OCI-LY1 (cell line): ENCODE measurements at regions not wholly inside any gene's neighbourhood (a gene's known extent, or its start where the extent isn't known, plus 50 kb on each side); places are given as distances from the start of the nearest gene placed in this dataset.

Source experiments
- CTCF ChIP-seq: fragments of 200-600 bp; sonication (generic), shearing (Covaris generic); IDR thresholded peaks from 2 replicates; pipeline ENCODE4 v1.5.1; 2017; ENCODE audit warnings: mild to moderate bottlenecking, antibody characterized with exemption, low read length, moderate library complexity, mixed read lengths
- EZH2 ChIP-seq: fragments of 200-600 bp; sonication (generic), shearing (Covaris generic); IDR thresholded peaks from 2 replicates; pipeline ENCODE4 v1.8.0; 2017; ENCODE audit warnings: borderline replicate concordance, mixed run types, mild to moderate bottlenecking, antibody characterized with exemption, low read length, moderate library complexity, mixed read lengths

DNA sequence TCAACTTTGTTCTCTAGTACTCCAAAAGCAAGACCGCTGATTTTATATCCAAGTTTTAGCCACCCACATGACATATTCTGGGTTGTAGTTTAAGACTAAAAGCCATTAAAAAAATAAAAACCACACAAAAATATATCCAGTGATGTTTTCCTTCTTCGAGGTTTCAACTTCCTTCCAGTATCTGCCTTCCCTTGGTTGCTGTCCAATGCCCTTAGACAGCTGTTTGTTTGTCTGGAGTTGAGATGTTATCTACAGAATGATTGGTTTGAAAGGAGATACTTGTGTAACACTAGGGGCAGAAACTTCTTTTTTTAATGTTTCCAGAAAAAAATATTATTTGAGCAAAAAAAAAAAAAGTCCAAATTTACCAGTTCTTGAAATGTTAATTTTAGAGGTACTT is 591.5 kb upstream of the PCDH9 start:
- TF ChIP-seq CTCF (no peak), EZH2 (no peak)
